SK-N-SH treated with all-trans-retinoic acid at 6 μM for 48 hours (cell line): ENCODE measurements at regions not wholly inside any gene's neighbourhood (a gene's known extent, or its start where the extent isn't known, plus 50 kb on each side); places are given as distances from the start of the nearest gene placed in this dataset.

ENCODE experiments used
- BACH2 ChIP-seq: fragments of 250-450 bp; sonication (Bioruptor Pico); IDR thresholded peaks from 2 replicates; pipeline ENCODE4 v1.9.0; 2021; ENCODE audit warnings: mild to moderate bottlenecking, borderline replicate concordance
- CSDC2 ChIP-seq: fragments of 250-450 bp; sonication (Bioruptor Pico); IDR thresholded peaks from 2 replicates; pipeline ENCODE4 v1.5.0; 2020; ENCODE audit warnings: mild to moderate bottlenecking, moderate library complexity
- GLIS3 ChIP-seq: fragments of 250-450 bp; sonication (Bioruptor Pico); IDR thresholded peaks from 2 replicates; pipeline ENCODE4 v1.5.0; 2020; ENCODE audit warnings: mild to moderate bottlenecking, moderate library complexity
- ISL1 ChIP-seq: fragments of 250-450 bp; sonication (Bioruptor Pico); IDR thresholded peaks from 2 replicates; pipeline ENCODE4 v2.1.2; 2022; ENCODE audit warnings: mild to moderate bottlenecking, moderate library complexity
- OSR1 ChIP-seq: fragments of 250-450 bp; sonication (Bioruptor Pico); IDR thresholded peaks from 2 replicates; pipeline ENCODE4 v1.8.0; 2022; ENCODE audit warnings: moderate library complexity, mild to moderate bottlenecking, inconsistent platforms
- RARB ChIP-seq: fragments of 250-450 bp; sonication (Bioruptor Pico); IDR thresholded peaks from 2 replicates; pipeline ENCODE4 v1.8.0; 2021; ENCODE audit warnings: mild to moderate bottlenecking, moderate library complexity
- SNAI2 ChIP-seq: fragments of 250-450 bp; sonication (Bioruptor Pico); IDR thresholded peaks from 2 replicates; pipeline ENCODE4 v1.5.0; 2020; ENCODE audit warnings: mild to moderate bottlenecking, moderate library complexity
- TCF4 ChIP-seq: fragments of 250-450 bp; sonication (Bioruptor Pico); IDR thresholded peaks from 2 replicates; pipeline ENCODE4 v1.8.0; 2021; ENCODE audit warnings: mild to moderate bottlenecking, moderate library complexity, borderline replicate concordance
- ZFP3 ChIP-seq: fragments of 250-450 bp; sonication (Bioruptor Pico); IDR thresholded peaks from 2 replicates; pipeline ENCODE4 v1.5.0; 2020; ENCODE audit warnings: mild to moderate bottlenecking, moderate library complexity
- ZNF565 ChIP-seq: fragments of 450-650 bp; formaldehyde crosslinking; conservative IDR thresholded peaks from 2 replicates; pipeline ENCODE4 v1.5.0; 2020; ENCODE audit warnings: low read depth, mild to moderate bottlenecking, moderate library complexity
- ZNF70 ChIP-seq: fragments of 450-650 bp; formaldehyde crosslinking; IDR thresholded peaks from 2 replicates; pipeline ENCODE4 v1.5.0; 2020; ENCODE audit warnings: mild to moderate bottlenecking, moderate library complexity
- TF ChIP-seq, protein P1 (sequence below): fragments of 250-450 bp; sonication (Bioruptor Pico); IDR thresholded peaks from 2 replicates; pipeline ENCODE4 v1.5.1; 2021; ENCODE audit warnings: mild to moderate bottlenecking, moderate library complexity
- TF ChIP-seq, protein P2 (sequence below): fragments of 250-450 bp; sonication (Bioruptor Pico); IDR thresholded peaks from 2 replicates; pipeline ENCODE4 v1.8.0; 2020; ENCODE audit warnings: mild to moderate bottlenecking, moderate library complexity, borderline replicate concordance
- TF ChIP-seq, protein P3 (sequence below): fragments of 250-450 bp; sonication (Bioruptor Pico); IDR thresholded peaks from 2 replicates; pipeline ENCODE4 v1.5.1; 2020; ENCODE audit warnings: low read depth, mild to moderate bottlenecking, moderate library complexity

DNA sequence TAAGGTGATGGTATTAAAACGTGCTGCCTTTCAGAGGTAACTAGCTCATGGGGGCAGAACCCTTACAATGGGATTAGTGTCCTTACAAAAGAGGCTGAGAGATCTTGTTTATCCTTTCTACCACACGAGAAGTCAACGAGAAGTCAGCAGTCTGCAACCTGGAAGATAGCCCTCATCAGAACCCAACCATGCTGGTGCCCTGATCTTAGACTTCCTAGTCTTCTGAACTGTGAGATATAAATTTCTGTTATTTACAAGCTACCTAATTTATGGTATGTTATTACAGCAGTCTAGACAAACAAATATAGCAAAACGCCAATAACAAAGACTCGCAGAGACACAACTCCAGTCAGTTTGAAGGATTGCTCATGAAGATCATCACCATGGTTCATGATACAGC is 157.5 kb upstream of the TMEM106B start:
- TF ChIP-seq, protein P1, sequence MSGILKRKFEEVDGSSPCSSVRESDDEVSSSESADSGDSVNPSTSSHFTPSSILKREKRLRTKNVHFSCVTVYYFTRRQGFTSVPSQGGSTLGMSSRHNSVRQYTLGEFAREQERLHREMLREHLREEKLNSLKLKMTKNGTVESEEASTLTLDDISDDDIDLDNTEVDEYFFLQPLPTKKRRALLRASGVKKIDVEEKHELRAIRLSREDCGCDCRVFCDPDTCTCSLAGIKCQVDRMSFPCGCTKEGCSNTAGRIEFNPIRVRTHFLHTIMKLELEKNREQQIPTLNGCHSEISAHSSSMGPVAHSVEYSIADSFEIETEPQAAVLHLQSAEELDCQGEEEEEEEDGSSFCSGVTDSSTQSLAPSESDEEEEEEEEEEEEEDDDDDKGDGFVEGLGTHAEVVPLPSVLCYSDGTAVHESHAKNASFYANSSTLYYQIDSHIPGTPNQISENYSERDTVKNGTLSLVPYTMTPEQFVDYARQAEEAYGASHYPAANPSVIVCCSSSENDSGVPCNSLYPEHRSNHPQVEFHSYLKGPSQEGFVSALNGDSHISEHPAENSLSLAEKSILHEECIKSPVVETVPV, result no peak
- no peak for TF ChIP-seq GLIS3 (CRISPR knock-in tag)
- TF ChIP-seq TCF4 (CRISPR knock-in tag), result no peak
- TF ChIP-seq BACH2 (CRISPR knock-in tag), result no peak
- TF ChIP-seq ZFP3 (CRISPR knock-in tag), result no peak
- no peak for TF ChIP-seq ZNF565 (CRISPR knock-in tag)
- TF ChIP-seq, protein P2, sequence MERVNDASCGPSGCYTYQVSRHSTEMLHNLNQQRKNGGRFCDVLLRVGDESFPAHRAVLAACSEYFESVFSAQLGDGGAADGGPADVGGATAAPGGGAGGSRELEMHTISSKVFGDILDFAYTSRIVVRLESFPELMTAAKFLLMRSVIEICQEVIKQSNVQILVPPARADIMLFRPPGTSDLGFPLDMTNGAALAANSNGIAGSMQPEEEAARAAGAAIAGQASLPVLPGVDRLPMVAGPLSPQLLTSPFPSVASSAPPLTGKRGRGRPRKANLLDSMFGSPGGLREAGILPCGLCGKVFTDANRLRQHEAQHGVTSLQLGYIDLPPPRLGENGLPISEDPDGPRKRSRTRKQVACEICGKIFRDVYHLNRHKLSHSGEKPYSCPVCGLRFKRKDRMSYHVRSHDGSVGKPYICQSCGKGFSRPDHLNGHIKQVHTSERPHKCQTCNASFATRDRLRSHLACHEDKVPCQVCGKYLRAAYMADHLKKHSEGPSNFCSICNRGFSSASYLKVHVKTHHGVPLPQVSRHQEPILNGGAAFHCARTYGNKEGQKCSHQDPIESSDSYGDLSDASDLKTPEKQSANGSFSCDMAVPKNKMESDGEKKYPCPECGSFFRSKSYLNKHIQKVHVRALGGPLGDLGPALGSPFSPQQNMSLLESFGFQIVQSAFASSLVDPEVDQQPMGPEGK, result no peak
- TF ChIP-seq, protein P3, sequence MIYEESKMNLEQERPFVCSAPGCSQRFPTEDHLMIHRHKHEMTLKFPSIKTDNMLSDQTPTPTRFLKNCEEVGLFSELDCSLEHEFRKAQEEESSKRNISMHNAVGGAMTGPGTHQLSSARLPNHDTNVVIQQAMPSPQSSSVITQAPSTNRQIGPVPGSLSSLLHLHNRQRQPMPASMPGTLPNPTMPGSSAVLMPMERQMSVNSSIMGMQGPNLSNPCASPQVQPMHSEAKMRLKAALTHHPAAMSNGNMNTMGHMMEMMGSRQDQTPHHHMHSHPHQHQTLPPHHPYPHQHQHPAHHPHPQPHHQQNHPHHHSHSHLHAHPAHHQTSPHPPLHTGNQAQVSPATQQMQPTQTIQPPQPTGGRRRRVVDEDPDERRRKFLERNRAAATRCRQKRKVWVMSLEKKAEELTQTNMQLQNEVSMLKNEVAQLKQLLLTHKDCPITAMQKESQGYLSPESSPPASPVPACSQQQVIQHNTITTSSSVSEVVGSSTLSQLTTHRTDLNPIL (CRISPR knock-in tag), result no peak
- TF ChIP-seq ZNF70, result no peak
- TF ChIP-seq RARB (CRISPR knock-in tag), result no peak
- TF ChIP-seq ISL1 (CRISPR knock-in tag), result no peak
- TF ChIP-seq CSDC2 (CRISPR knock-in tag), result no peak
- TF ChIP-seq OSR1 (CRISPR knock-in tag), result no peak
- TF ChIP-seq SNAI2 (CRISPR knock-in tag), result no peak
